8988T (cell line): ENCODE measurements at regions not wholly inside any gene's neighbourhood (a gene's known extent, or its start where the extent isn't known, plus 50 kb on each side); places are given as distances from the start of the nearest gene placed in this dataset.
"Not testable (repeated sequence)": the region's sequence is repeated elsewhere in the genome, so short reads cannot be mapped to it uniquely, and the experiment has no call there.

Experiments used
- DNase-seq: peaks from one replicate; pipeline ENCODE4 v3.0.0; 2011

DNA sequence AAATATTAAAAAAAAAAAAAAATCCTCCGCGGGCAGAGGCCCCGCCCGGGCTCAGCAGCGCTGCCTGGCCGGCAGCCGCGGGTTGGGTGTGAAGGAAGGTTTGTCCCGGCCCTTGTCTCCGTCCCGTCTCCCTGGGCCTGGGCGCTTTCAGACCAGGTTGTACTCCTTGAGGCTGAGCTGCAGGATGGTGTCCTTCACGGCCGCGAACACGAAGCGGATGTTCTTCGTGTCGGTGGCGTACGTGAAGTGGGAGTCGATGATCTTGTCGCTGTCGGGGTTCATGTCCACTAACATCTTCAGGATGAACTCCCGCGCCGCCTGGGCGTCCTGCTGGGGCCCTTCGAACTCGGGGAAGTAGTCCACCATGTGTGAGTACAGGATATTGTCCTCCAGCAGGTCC lies 123.7 kb upstream of the KCTD7 start:
- DNase-seq, result no peak

GRCh38 chr7:66505531-66506451 lies 122.9 kb upstream of the KCTD7 start:
- no peak for DNase-seq

GRCh38 chr7:66506703-66507102 lies 122.0 kb upstream of the KCTD7 start:
- DNase-seq, result not testable (repeated sequence)

- DNase-seq, result no peak
These were observed 120.9 kb upstream of the KCTD7 start for GRCh38 chr7:66507764-66508296.

GRCh38 chr7:66508431-66508830 lies 120.2 kb upstream of the KCTD7 start:
- no peak for DNase-seq

DNA sequence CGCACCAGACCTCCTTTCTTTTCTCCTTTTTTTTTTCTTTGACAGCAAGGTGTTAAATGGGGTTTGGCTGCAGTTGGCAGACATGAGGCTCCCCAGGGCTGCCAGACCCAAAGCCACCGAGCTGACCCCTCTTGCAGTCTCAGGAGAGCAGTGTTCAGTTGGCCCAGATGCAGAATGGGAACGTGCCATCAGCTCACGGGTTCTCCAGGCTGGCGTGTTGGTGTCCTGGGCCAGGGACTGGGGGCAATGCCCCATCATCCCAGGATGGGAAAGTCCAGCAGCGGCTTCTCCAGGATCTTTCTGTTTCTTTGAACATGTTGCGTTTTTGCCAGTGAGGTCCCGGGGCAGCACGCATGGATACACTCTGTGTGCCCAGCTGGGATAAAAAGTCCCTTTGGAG lies 114.6 kb upstream of the KCTD7 start:
- DNase-seq, result no peak

- no peak for DNase-seq
These were observed 111.3 kb upstream of the KCTD7 start for GRCh38 chr7:66517212-66517909.

GRCh38 chr7:66518151-66518691 lies 110.5 kb upstream of the KCTD7 start:
- no peak for DNase-seq

DNA sequence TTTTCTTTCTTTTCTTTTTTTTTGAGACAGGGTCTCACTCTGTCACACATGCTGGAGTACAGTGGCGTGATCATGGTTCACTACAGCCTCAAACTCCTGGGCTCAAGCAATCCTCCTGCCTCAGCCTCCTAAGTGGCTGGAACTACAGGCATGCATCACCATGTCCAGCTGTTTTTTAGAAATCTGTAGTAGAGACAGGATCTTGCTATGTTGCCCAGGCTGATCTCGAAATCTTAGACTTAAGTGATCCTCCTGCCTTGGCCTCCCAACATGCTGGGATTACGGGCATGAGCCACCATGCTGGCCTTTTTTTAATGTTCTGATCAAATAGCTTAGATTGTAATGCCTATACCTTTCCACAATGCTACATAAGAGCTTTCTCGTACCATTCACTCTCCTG lies 107.0 kb upstream of the KCTD7 start:
- no peak for DNase-seq

GRCh38 chr7:66522518-66522917 lies 106.2 kb upstream of the KCTD7 start:
- peak; percentile 47 for DNase-seq

DNA sequence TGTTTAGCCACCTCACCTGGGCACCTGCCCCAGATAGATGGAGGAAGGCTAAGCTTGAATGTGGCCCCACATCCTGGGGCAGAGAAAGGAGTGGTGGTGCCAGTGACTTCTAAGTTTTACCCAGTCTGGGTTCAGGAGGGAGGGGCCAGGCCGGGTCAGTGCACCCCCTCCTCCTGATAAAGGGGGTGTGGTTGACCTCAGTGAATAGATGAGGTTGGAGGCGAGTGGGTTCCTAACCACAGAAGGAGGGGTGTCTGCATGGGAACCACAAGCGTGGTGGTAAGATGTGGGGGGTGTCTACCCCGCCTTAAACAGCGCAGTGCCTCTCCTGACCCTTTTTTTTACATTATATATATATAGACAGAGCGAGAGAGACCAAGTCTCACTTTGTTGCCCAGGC lies 105.3 kb upstream of the KCTD7 start:
- no peak for DNase-seq

DNA sequence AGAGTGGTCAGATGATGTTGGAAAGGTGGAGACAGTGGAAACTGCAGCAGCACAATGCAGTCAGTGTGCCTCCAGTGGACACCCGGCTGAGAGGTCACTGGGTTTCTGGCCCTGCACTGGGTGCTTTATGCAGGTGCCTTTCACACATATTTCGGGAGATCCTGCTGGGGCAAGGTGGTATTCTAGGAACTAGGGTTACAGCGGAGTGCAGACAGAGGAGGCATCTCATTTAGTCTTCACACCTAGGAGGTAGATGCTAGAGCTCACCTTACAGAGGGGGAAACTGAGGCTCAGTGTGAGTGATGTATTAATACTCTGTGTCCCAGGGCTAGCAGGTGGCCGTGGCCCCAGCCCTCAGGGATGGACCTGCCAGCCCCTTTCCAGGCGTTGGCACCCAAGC lies 103.9 kb upstream of the KCTD7 start:
- DNase-seq, result no peak

- DNase-seq, result not testable (repeated sequence)
These were observed 101.9 kb upstream of the KCTD7 start for GRCh38 chr7:66526782-66527181.

DNA sequence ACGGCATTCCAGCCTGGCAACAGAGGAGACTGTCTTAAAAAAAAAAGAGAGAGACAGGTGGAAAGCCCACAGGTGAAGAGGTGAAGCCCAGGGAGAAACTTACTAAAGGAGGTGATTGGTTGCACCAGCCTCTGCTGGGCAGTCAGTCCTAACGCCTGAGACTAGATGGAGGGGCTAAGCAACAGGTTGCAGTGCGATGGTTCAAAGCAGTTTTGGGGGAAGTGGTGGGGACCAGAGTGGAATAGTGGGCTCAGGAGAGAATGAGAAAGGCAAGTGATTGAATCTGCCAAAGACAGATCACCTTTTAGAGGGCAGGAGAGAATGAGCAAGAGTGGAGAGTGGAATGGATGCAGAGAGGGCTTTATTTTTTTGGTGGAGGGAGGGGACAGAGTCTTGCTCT lies 100.0 kb upstream of the KCTD7 start:
- DNase-seq, result no peak

DNA sequence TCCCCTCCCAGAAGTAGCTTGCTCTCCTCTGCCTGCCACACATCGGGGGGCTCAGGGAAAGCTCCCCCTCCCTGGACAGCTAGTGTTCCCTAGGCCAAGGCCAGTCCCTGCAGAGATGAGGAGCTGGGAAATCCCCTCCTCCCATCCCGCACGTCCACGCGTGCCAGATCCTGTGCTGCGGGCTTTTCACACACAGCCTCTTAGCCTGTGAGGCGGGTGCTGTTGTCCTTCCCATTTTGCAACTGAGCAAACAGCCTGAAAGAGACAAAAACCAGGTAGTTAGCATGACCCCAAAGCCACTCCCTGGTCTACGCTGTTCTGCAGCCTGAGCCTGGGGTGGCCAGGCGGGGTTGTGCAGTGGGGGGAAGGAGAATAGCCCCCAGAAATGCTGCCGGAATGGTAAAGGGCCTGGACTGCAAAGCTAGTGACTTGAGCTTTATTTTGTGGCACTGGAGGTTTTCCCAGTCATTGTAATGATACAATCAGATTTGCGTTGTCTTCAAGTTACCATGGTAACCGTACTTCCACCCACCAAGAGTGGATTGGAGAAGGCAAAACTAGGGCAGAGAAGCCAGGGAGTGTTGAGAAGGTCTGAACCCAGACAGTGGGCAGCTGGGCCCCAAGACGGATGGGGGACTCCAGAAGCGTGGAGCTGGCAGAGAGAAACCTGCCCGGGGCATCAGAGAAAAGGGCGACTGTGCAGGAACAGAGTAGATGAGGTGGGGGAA lies 98.6 kb upstream of the KCTD7 start:
- DNase-seq, result no peak

DNA sequence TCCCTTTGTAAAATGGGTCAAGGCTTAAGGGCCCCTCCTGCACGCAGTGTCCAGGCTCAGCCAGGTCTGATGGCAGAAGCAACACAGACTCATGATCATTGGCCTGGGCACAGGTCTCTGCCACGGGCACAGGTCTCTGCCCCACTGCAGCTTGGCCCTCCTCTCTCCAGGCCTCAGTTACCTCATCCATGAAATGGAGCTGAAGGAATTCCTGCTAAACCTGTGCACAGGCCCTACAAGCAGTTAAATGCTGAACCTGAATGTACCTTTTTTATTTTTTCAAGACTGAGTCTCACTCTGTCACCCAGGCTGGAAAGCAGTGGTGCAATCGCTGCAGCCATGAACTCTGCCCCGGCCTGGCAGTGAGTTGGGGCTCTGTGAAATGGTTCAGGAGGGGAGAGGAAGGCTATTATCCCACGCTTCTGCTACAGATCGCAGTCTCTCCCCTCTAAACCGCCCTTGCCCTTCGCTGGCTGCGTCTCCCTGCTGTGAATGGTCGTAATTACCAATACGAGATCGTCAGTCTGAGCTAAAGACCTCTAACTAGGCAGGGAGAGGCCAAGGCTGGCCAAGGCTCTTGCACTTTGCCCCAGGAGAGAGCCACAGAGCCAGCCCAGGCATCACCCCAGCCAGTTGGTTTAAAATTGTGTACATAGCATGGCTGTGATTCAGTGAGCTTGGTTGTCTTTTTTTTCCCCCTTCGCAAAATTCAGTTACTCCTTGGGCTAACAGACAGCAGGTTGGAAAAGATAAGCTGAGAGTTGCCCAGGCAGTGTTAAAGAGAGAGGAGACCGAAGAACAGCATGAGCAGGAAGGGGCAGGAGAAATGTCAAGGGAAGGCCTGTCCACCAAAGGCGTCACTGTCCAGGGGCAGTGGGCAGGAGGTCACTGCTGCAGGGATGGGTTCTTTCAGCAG lies 93.0 kb upstream of the KCTD7 start:
- no peak for DNase-seq

DNA sequence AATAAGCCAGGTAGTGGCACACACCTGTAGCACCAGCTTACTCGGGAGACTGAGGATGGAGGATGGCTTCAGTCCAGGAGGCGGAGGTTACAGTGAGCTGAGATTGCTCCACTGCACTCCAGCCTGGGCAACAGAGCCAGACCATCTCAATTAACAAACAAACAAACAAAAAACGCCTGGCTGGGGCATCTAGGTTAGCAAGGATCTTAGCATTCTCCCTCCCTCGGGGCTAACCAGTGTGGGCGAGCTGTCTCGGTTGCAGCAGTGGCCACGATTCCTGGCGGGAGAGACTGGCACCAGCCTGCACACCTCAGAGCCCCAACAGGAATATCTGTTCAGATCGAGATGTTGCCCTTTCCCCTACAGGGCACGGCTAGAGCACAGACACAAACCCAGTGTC lies 91.3 kb upstream of the KCTD7 start:
- DNase-seq, result no peak

DNA sequence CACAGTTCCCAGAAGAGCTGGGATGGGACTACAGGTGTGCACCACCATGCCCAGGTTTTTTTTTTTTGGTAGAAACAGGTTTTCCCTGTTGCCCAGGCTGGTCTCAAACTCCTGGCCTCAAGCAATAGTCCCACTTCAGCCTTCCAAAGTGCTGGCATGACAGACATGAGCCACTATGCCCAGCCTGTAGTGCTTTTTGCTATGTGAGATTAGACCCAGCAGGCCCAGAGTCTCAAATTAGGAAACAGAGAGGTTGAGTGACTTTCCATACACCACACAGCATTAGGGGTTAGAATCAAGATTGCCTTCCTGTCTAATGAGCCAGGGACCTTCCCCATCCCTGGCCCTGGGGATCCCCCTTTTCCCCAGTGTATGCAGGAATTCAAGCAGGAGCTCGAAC lies 90.8 kb upstream of the KCTD7 start:
- DNase-seq, result no peak

DNA sequence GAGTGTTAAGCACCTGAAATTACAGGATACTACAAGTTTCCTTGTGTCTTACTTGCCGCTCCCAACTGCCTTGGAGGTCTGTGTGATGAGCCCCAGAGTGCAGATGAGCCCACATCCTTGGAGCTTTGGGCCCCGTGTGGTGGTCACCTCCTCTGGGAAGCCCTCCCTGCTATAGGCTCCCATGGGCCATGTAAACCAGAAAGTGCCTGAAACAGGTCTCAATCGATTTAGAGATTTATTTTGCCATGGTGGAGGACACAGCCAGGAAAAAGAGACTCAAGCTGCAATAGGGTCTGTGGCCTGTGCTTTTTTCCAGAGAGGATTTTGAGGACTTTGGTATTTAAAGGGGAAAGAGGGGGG lies 89.4 kb upstream of the KCTD7 start:
- DNase-seq, result no peak

DNA sequence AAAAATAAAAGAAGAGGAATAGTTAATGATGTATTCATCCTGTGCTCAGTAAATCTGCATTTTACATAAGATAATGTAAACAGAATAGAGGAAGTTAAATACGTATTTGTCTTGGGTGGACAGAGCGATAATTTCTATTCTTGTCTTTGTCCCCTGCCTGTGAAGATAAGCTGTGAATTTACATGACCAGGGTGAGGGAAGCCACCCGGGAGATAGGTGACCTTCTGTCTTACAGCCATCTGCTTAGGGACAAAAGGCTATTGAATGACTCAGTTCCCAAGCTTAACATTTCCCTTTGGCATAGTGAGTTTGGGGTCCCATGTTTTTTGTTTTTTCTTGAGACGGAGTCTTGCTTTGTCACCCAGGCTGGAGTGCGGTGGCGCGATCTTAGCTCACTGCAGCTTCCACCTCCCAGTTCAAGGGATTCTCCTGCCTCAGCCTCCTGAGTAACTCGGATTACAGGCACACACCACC lies 88.7 kb upstream of the KCTD7 start:
- no peak for DNase-seq

- no peak for DNase-seq
These were observed 86.6 kb upstream of the KCTD7 start for GRCh38 chr7:66542049-66542448.
